Right hindlimb (tissue), 1 donor: ENCODE measurements at regions not wholly inside any gene's neighbourhood (a gene's known extent, or its start where the extent isn't known, plus 50 kb on each side); places are given as distances from the start of the nearest gene placed in this dataset.
"Not testable (repeated sequence)": the region's sequence is repeated elsewhere in the genome, so short reads cannot be mapped to it uniquely, and the experiment has no call there.

Experiments
- DNase-seq: peaks from one replicate; pipeline ENCODE4 v3.0.0-alpha.2; 2018

DNA sequence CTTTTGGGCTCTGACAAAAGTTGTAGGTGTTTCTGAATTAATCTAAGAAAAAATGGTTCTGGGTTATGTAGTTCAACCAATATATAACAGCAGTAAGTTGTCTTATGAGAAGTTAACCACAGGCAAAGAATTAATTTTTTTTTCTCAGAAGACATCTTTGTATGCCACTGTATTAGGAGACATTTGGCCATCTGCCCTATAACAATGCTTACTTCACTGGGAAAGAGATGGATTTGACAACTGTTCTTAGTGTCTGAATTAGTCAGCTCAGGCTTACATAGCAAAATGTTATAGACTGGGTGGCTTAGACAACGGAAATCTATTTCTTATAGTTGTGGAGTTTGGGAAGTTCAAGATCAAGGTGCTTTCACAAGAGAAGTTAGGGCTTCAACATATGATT lies 508.1 kb downstream of the STIM2 start:
- no peak for DNase-seq

DNA sequence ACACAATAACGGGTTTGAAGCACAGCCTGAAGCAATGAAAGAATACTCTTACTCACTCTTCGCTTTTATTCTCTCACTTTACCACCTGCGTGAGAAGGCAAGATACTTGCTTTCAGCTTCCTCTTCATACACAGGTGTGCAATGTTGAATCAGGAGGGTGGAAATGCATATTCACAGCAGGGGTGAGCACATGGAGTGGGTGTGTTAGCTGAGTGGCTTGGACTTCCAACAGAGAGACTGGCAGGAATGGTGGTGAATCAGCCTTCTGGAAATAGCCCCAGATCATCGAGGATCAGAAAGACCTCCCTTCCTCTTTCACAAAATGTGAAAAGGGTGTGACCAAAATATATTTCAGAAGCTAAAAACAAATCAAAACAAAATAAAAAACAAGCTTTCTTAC lies 521.2 kb downstream of the STIM2 start:
- no peak for DNase-seq

DNA sequence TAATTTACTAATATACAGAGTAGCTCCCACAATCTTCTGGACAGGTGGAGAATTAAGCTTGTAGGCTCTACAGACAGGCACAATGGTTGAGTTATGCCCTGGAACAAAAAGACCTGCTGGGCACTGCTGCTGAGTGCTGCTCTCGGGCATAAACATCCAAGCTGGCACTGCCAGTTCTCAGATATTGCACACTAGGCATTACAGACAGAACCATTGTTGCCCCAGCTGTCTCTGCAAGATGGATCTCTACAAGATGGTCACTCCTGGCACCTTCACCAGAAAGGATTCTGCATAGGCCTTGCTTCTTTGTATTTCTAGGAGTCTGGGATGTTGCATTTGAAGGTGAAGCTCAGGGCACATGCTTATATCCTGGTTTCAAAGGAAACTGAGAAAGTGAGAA lies 527.1 kb downstream of the STIM2 start:
- DNase-seq: no peak

DNA sequence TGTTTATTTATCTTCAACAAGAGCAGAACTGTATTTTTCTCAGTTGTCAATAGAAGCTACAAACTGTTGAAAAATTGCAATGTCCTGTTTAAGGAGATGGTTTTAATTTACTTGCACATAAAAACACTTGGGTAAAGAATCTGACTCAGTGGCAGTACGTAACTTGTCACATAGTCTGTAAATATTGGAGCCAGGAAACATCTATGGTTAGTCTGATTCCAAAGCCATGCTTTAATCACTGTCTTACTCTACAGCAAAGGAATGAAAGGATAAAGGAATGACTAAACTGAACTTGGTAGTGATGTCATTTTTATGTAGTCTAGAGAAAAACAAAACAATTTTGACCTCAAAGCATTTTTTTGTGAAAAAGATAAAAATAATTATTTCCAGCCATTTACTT lies 537.2 kb downstream of the STIM2 start:
- no peak for DNase-seq

DNA sequence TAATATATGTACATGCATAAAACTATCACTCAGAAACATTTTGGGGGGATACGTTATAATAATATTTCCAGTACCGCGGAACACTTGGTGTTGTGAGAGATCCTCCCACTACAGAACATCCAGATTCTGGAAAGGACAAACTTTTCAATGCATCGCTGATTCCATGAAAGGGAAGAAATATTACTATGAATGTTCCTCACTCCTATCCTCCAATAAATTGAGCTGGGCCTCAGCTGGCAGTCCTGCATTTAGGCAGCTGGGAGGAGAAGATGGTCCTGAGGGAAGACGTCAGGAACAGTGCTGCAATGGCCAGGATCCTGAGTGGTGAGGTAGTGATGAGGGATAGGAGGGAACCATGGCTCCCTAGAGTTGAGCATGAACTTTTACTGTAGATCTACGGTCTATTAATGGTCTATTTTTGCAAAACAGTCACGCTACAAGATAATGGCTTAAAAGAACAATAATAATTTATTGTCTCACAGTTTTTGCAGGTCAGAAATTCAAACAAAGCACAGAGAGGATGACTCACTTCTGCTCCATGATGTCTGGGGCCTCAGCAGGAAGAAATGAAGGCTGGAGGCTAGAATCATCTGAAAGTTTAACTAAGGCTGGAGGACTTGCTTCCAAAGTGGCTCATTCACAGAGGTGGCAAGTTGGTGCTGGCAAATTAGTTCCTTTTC lies 538.1 kb downstream of the STIM2 start:
- peak; percentile 86 for DNase-seq

DNA sequence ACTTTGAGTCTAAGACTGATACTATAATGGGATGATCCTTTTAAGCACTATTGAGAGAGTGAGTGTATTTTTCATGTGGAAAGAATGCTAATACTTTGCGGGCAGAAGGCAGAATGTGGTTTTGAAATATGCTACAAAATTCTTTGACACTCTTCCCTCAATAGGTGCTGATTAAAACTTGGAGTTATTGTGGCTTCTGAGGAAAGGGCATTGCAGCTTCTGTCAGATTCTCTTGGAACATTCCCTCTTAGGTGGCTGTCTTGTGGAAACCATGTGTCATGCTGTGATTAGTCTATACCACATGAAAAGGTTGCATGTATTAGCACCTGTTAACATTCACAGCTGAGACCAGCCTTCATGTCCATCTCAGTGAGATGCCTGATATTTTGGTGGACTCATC lies 547.0 kb downstream of the STIM2 start:
- no peak for DNase-seq

DNA sequence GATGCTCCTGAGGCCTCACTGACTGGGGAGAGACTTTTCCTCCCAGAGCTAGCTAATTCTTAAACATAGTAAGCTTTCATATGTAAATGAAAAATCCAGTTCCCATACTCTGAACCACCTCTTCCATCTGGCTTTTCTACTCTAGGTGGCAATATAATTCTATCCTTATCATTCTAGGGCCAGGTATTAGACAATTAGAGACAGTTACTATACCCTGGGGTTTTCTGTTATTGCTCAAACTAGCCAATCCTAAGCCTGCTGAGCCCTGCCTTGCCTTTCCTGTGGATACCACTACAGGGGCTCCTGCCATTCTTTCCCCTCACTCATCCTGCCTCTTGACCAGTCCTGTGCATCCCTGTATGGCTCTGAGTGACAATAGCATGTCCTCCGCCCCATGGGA lies 552.0 kb downstream of the STIM2 start:
- no peak for DNase-seq

DNA sequence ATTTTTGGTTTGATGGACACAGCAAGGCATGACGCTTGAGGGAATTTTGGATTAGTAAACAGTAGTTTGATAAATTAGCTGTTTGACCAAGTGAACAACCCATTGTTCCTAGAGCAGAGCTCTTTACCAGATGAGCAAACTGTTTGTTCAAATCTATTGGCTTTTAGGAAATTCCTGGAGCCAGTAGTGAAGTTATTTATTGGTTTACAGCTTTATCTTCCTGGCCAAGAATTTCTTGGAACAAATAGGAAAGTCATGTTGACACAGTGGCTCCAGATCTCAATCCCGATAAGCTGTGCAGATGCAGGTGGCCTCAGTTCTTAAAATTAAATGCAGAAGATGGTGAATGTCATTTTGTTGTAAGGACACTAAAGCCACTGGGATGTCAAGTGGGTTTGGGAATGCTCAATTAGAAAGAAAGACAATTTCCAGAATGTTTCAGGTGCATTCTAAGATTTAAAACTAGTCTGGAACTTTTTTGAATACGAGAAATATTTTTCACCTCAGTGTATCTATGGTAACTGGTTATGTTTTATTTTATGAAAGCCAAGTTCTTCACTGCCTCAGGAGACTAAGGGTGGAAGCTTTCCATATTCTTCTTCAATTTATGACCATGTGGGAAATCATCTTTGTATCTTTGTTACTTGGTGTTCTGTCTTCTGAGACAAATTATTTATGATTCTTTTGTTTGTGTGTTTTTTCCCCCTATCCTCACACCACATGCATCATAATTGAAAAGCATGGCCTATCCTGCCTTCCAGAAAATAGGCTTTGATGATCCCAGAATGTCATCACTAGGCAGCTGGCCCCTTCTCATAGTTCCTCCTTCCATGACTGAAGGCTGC lies 554.5 kb downstream of the STIM2 start:
- DNase-seq: peak; percentile 54

DNA sequence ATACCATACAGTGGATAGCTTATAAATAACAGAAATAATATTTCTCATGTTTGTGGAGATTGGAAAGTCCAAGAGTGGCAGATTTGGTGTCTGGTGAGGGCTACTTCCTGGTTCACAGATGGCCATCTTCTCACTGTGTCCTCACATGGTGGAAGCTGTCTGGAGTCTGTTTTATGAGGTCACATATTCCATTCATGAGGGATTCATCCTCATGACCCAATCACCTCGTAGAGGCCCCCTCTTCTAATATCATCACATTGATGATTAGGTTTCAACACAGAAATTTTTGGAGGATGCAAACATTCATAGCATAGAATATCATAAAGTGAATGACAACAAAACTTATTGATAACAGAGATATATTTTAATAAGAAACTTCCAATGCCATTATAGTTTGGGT lies 568.0 kb downstream of the STIM2 start:
- no peak for DNase-seq

DNA sequence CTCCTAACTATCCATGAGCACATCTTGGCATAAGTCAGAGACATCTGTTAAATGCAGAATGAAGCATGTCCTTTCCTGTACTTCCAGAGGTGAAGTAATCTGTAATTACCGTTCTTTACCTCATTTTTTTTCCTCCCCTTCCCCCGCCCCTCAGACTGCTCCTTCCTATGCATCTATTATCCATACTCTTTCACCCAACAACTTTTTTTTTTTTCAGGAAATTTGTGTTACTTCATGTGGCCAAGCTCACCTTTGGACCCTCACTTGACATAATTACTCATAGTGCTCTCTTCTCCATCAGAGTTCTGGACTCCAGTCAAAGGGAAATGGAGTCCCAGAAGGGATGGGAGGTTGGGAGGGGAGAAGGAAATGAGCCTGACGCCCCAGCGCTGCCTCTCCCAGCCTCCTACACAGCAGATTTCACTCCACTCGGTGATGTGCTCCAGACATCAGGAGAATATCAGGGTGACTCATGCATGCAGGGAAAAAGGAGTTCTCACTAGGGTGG lies 568.8 kb downstream of the STIM2 start:
- peak; percentile 74 for DNase-seq

DNA sequence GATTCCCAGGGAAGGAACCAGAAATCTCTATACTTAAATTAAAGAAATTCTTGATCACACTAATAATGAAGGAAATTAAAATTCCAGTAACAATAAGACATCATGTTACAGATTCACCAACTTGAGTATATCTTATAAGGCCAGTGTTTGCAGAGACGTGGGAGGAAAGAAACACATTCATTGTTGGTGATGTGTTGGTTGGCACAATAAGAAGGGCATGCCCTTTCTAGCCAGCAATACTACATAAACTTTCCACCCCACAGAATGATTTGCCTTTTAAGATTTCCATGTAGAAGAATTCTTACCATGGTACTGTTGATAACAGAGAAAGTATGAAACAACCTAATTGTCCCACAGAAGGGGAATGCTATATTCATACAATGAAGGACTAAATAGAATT lies 581.5 kb downstream of the STIM2 start:
- no peak for DNase-seq

DNA sequence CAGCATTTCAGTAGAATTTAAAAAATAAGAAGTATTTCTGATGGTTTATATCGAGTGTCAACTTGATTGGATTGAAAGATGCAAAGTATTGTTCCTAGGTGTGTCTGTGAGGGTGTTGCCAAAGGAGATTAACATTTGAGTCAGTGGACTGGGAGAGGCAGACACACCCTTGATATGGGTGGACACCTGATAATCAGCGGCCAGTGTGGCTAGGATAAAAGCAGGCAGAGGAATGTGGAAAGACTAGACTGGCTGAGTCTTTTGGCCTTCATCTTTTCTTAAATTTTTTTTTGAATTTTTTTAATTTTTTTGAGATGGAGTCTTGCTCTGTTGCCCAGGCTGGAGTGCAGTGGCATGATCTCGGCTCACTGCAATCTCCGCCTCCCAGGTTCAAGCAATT lies 582.0 kb downstream of the STIM2 start:
- DNase-seq: not testable (repeated sequence)

DNA sequence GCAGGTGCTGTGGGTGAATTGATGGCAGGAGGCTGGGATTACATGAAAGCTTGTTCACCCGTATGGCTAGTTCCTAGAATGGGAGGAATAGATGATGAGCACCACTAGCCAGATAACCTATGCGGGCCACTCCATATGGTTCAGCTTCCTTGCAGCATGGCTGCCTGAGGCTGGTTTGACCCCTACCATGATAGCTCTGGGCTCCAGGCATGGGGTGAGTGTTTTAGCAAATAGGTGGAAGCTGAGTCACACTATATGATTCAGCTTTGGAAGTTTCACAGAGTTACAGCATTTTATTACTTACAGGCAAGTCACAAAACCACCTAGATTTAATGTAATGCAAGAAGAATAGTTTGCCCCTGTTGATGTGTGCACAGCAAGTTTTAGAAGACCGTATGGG lies 603.2 kb downstream of the STIM2 start:
- DNase-seq: no peak

DNA sequence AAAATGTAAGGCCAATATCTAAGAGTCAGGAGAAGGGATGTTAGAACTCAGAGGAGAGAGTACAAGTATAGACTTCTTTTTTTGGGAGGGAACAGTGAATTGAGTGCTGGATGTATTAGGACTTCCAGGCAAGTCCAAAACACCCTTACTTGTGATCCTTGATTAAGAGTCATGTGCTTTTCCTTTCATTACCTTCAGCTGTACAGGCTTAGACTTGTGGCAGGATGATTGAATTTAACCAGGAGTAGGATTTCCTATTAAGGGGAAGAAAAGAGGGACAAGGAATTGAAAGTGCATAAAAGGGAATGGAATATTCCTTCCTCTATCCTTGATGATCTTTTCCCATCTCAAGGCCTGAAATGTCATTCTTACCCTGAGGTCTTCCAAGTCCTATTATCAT lies 606.7 kb downstream of the STIM2 start:
- DNase-seq: no peak

DNA sequence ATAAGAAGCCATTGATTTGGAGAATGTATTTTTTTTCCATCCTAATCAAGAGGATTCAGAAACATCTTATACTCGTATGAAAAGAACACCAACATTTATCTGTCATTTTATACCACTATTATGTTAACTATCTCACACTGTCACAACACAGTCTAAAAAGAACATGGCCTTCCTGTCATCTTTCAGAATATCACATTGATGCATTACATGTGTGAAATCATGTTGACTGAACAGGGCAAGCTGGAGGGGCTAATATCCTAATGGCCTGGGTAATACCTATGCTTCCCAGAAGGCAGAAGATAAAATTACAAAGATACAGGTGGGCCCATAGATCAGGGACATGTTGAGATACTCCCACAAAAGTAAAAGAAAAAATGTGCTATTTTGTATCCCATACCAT lies 611.7 kb downstream of the STIM2 start:
- no peak for DNase-seq

DNA sequence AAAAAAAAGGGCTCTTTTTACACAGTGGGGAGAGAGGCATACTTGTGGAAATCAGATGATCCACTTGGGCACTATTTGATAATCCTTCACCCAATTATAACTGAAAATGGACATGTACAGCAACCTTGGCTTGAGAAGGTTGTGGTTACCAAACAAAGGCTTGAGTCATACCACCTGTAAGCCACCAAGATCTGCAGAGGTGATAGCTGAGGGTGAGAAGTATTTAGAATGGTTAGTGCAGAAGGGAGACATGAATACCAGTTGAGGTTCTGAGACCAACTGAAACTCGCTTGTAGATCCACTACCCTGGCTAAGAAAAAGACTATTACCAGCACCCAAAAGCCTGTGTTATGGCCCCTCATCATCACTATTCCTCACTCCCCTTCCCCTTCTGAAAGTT lies 614.0 kb downstream of the STIM2 start:
- DNase-seq: no peak

DNA sequence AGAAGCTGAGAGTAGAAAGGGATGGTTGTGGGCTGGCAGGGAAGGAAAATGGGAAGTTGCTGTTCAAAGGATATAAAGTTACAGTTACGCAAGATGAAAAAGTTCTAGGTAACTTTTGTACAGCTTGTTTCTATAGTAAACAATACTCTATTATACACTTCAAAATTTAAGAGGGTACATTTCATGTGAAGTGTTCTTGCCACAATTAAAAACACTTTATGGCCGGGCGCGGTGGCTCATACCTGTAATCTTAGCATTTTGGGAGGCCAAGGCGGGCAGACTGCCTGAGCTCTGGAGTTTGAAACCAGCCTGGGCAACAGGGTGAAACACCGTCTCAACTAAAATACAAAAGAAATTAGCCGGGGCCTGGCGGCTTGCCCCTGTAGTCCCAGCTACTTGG lies 623.6 kb downstream of the STIM2 start:
- DNase-seq: no peak

DNA sequence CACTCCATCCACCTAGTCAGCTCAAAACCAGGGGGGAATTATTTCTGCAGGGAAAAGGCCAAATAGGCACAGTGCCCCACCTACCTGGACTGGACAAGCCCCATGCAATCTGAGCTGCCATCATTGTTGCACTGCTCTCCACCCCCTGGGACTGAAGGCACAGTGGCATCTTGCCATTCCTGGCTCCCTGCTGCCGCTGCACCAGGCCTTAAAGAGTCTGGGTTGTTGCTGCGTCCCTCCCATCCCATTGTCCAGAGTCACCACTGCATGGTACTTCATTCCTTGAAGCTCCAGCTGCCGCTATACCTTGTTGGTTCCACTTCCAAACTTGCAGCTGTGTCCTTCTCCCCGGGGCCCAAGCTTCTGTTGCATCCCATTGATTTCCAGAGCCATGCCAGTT lies 629.7 kb downstream of the STIM2 start:
- no peak for DNase-seq

DNA sequence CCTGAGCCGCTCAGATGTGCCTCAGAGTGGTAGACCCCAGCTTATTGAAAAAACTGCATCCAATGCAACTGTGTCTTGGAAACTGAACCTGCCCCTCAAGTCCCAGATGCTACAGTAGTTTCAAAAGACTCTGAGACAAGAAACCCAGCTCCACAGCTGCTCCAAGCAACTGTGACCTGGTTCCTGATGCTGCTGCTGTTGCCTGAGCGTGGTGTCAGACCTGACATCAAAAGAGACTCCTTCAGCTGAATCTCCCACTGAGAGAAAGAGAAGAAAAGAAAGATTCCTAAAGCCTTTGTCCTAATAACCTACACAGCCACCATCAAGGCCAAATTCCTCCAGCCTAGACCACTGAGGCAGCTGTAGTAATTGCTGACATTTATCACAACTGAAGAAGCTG lies 630.1 kb downstream of the STIM2 start:
- DNase-seq: no peak

DNA sequence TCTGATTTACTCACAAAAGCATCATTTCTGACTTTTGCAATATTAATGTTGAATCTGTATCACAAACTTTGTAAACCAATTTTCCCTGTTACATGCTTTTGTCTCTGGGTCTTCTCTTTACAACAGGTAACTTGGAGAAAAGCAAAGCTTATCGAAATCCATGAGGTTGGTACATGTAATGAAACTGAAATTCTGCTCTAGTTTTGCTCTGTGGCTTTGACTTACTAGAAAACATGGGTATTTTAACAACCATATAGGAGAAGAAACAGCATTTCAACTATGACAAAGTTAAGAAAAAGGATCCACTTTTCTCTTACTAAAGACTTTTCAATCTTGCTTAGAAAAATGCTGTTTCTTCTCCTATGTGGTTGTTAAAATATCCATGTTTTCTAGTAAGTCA lies 645.8 kb downstream of the STIM2 start:
- DNase-seq: no peak

DNA sequence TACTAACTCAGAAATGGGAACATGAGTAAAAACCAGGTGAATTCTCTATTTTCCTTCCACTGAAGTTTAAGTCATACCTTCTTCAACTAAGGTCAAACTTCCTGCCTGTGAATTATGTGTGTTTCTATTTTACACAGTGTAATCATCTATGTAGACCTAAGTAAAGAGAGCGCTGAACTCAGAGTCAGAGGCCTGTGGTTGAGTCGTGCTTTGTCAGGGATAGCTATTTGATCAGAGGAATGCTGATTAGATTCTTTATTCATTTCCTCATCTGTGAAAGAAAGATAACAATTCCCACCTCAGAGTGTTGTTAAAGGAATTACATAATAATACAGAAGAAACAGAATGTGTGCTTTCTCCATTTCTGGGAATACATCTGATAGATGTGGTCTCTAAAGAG lies 654.1 kb downstream of the STIM2 start:
- DNase-seq: no peak

DNA sequence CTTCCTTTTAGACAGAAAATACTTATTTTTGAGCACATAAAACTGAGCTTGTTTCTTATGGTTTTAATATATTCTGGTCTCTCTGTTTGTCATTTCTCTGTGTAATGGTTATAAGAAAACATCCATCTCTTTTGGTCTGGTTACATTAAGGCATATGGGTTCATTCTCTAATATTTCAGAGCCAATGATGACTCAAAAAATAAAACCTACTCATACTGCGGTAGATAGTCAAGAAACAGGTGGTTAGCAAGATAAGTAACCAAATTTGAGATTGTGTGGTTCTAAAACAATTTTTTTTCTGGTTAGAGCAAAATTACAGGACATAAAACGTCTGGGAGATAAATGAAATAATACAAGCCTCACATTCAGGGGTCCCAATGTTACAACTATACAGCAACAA lies 654.5 kb downstream of the STIM2 start:
- DNase-seq: no peak

DNA sequence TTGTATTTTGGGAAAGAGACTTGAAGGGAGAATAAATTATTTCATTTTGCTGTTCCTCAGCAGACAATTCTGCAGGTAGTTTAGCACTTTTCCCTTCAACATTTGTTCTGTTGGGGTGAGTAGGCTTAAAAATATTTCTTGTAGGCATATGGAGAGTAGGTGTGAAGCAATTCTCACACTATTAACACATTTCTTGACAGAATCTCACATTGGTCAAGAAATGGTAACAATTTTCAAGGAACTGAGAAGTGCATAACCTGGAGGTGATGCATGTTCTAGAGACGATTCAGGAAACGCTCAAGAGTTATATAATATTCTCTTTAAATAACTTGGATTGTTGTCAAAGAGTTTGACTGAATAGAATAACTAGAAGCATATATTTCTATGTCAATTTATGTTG lies 658.2 kb downstream of the STIM2 start:
- no peak for DNase-seq

DNA sequence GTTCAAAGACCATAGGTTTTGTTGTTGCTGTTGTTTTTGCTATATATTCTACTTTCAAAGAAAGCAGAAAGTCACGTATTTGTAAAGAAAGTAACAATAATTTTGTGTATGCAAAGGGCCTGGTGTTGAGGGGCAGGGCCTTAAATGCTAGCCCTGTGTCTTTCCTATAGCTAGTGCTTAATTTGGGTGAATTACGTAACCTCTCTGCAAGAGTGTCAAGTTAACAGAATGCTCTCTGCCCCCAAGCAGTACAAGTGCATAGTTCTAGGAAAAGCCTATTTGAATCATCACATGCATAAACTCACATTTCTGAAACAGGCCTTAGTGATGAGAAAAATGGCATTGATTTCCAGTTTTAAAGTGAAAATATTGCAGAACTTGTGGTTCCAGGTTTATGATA lies 663.6 kb downstream of the STIM2 start:
- DNase-seq: no peak

DNA sequence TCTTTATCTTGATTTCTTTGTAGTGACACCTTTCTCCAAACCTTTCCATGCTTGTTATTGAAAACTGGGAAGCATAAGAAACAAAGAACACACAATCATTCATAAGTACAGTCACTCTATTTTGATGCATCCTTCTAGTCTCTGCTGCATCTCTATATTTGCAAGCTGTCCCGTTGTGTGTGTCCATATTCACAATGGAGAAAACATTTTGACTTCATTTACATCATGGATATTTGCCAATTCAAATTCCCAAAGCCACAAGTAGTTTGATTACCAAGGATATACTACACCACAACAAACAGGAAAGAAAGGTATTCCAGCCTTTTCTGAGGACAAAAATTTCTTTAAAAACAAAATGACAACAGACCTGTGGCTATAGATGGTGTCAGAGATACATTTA lies 673.8 kb downstream of the STIM2 start:
- no peak for DNase-seq
